ENCODE measurements at regions not wholly inside any gene's neighbourhood (a gene's known extent, or its start where the extent isn't known, plus 50 kb on each side); places are given as distances from the start of the nearest gene placed in this dataset.

DNA sequence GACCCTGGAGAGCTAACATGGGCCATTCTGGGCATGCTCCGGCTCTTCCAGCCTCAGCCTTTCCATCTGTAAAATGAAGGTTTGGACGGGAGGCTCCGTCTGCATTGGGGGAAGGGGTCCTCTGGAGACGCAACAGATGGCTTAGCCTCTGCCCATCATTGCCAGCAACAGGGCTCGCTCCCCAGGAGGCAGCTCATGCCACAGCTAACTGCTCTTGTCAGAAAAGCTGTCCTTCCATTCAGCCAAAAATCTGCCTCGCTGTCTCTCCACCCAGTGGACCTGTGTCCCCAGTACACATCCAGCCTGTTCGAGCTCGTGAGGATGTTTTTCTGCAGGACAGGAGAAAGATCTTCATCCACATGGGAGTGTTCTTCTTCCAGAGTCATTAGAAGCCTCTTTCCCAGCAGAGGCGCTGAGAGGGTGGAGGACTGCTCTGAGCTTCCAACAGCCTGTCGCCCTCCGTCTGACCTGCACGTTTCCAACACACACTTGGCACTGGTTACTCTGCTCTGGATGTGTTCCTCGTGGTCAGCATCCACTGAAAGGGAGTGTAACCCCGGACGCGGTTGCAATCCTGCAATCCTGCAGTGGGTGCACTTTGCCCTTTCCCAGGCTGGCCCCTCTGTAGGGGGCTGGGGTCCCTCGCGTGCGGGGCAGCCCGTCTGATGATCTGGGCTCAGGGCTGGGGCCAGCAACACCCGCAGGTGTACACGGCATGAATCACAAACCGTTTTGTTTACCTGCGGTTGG, 1340.9 kb downstream of the TBC1D22A start:
- intact Hi-C loops (cut with micrococcal nuclease): no loop called here

DNA sequence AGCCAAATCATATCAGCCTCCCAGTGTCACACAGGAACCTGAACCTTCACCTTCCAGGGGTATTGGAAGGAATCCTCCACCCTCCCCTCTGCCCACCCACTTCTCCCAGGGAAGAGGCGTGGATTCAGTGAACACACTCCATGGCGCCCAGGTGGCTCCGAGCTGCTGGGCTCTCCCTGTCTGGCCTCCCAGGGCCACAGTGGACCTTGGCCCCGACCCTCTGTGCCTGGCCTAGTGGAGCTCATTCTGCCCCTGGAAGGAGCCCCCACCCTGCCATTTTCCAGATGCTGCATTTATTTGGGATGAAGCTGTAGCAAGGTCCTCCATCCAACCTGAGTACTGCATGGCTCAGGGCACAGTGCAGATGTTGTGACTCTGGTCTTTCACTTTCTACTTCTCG, 1340.1 kb downstream of the TBC1D22A start:
- TF ChIP-seq, protein P1, sequence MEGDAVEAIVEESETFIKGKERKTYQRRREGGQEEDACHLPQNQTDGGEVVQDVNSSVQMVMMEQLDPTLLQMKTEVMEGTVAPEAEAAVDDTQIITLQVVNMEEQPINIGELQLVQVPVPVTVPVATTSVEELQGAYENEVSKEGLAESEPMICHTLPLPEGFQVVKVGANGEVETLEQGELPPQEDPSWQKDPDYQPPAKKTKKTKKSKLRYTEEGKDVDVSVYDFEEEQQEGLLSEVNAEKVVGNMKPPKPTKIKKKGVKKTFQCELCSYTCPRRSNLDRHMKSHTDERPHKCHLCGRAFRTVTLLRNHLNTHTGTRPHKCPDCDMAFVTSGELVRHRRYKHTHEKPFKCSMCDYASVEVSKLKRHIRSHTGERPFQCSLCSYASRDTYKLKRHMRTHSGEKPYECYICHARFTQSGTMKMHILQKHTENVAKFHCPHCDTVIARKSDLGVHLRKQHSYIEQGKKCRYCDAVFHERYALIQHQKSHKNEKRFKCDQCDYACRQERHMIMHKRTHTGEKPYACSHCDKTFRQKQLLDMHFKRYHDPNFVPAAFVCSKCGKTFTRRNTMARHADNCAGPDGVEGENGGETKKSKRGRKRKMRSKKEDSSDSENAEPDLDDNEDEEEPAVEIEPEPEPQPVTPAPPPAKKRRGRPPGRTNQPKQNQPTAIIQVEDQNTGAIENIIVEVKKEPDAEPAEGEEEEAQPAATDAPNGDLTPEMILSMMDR (IDR thresholded peaks at IDR 0.05): no peak
- H3K36me3 Mint-ChIP-seq: no peaks in the 10 kb centered on the region
- H3K4me3 Mint-ChIP-seq: no peak overlapping the region
- peaks cover 39 to 56% of the 10 kb centered on the region in 2 donors for H3K4me1 Mint-ChIP-seq
- peaks cover 18 to 23% of the 10 kb centered on the region in 2 donors for H3K27me3 Mint-ChIP-seq (ENCODE audit: low read depth in 2 of 2)
- DNase-seq (no peak), ATAC-seq (no peak)
- H3K36me3 ChIP-seq (ENCODE audit: control insufficient read depth, insufficient read depth, low read length): no peaks in the 10 kb centered on the region
- H3K4me1 ChIP-seq (ENCODE audit: control insufficient read depth, insufficient read depth, low read length): peaks cover 32% of the 10 kb centered on the region
- no peak overlapping the region for H3K27ac Mint-ChIP-seq
- intact Hi-C loops (cut with micrococcal nuclease): no loop called here
- WGBS (ENCODE audit: insufficient coverage): 85% methylated on average over 5 of the region's 5 CpGs
- H3K4me3 ChIP-seq (ENCODE audit: low read length): no peak overlapping the region
- no peak overlapping the region for H3K27ac ChIP-seq (ENCODE audit: low read length)
- H3K9me3 ChIP-seq (ENCODE audit: control insufficient read depth, insufficient read depth, low read length): no peaks in the 10 kb centered on the region
- no peaks in the 10 kb centered on the region for H3K9me3 Mint-ChIP-seq
- no peaks in the 10 kb centered on the region for H3K27me3 ChIP-seq (ENCODE audit: control insufficient read depth, insufficient read depth, low read length)

More for the DNA sequence above, 1340.9 kb downstream of the TBC1D22A start:
- no peak overlapping the region for H3K27ac ChIP-seq (ENCODE audit: low read length)
- Mint-ChIP-seq H3K36me3 (peaks cover under 1% of the 10 kb centered on the region), H3K9me3 (no peaks in the 10 kb centered on the region), H3K4me3 (no peak overlapping the region), H3K27ac (no peak overlapping the region), H3K4me1 (peaks cover 32 to 49% of the 10 kb centered on the region in 2 donors), H3K27me3 (ENCODE audit: low read depth in 2 of 2) (peaks cover 18 to 23% of the 10 kb centered on the region in 2 donors)
- H3K27me3 ChIP-seq (ENCODE audit: control insufficient read depth, insufficient read depth, low read length): no peaks in the 10 kb centered on the region
- TF ChIP-seq, protein P1 (IDR thresholded peaks at IDR 0.05): no peak
- no peaks in the 10 kb centered on the region for H3K9me3 ChIP-seq (ENCODE audit: control insufficient read depth, insufficient read depth, low read length)
- ATAC-seq (no peak), DNase-seq (no peak)
- H3K4me1 ChIP-seq (ENCODE audit: control insufficient read depth, insufficient read depth, low read length): peaks cover 28% of the 10 kb centered on the region
- WGBS (ENCODE audit: insufficient coverage): 95% methylated on average over 24 of the region's 24 CpGs
- H3K4me3 ChIP-seq (ENCODE audit: low read length): no peak overlapping the region
- no peaks in the 10 kb centered on the region for H3K36me3 ChIP-seq (ENCODE audit: control insufficient read depth, insufficient read depth, low read length)

DNA sequence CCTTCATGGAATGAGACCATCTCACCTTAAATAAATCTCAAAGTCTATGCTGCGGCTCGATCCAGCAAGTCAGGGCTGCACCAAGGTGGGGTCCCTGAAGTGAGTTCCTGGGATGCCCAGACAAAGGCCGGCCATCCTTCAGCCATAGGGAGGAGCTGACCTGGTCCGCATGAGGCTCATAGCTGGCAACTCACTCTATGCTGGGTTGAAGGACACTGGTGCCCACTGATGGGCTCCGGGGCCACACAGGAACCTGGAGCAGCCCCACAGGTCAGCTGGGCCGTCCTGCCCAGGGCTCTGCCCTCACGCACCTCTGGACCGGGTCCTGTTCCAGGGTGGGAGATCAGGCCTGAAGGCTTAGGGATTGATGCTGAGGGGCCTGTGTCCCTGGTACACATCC, 1339.3 kb downstream of the TBC1D22A start:
- H3K27ac Mint-ChIP-seq: no peak overlapping the region
- DNase-seq: no peak
- intact Hi-C loops (cut with micrococcal nuclease): no loop called here
- Histone ChIP-seq H3K4me1 (ENCODE audit: control insufficient read depth, insufficient read depth, low read length) (peaks cover 41% of the 10 kb centered on the region), H3K4me3 (ENCODE audit: low read length) (no peak overlapping the region), H3K27ac (ENCODE audit: low read length) (no peak overlapping the region), H3K27me3 (ENCODE audit: control insufficient read depth, insufficient read depth, low read length) (no peaks in the 10 kb centered on the region), H3K36me3 (ENCODE audit: control insufficient read depth, insufficient read depth, low read length) (no peaks in the 10 kb centered on the region), H3K9me3 (ENCODE audit: control insufficient read depth, insufficient read depth, low read length) (no peaks in the 10 kb centered on the region)
- no peaks in the 10 kb centered on the region for H3K36me3 Mint-ChIP-seq
- TF ChIP-seq, protein P1 (IDR thresholded peaks at IDR 0.05): no peak
- H3K9me3 Mint-ChIP-seq: no peaks in the 10 kb centered on the region
- WGBS (ENCODE audit: insufficient coverage): 98% methylated on average over 8 of the region's 8 CpGs
- ATAC-seq: no peak
- peaks cover 39 to 60% of the 10 kb centered on the region in 2 donors for H3K4me1 Mint-ChIP-seq
- H3K27me3 Mint-ChIP-seq (ENCODE audit: low read depth in 2 of 2): peaks cover 18 to 23% of the 10 kb centered on the region in 2 donors
- no peak overlapping the region for H3K4me3 Mint-ChIP-seq
